ENCODE measurements at regions not wholly inside any gene's neighbourhood (a gene's known extent, or its start where the extent isn't known, plus 50 kb on each side); places are given as distances from the start of the nearest gene placed in this dataset.

DNA sequence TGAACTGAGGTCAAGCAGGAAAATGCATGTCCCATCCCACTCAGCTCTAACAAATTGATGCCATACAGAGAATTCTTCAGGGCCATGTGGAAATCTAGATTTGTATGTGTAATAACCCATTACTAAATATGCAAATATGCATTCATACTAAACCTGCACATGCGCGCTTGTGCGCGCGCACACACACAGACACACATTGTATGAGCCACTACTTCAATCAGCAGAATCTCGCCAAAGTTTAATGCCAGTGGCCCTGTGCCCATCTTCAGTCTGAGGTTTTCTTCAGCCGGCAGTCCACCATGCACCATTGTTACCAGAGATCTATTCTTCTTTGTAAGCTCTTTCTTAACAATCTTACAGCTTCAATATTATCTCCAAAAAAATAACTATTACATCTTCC lies 276.4 kb downstream of the PDGFC start:
- H3K27ac ChIP-seq (ENCODE audit: low read depth, low read length) = no peak overlapping the region
- intact Hi-C loops (cut with micrococcal nuclease) = no loop called here
- H3K27me3 ChIP-seq (ENCODE audit: insufficient read depth, low read length) = no peaks in the 10 kb centered on the region
- no peak overlapping the region for H3K4me2 ChIP-seq (ENCODE audit: low read length)
- ATAC-seq (no peak), DNase-seq (ENCODE audit: low read depth, low spot score) (no peak)
- no peaks in the 10 kb centered on the region for H3K36me3 ChIP-seq (ENCODE audit: control insufficient read depth in 1 of 2, insufficient read depth in 2 of 2, low read length in 2 of 2)
- no peaks in the 10 kb centered on the region for H3K9me3 ChIP-seq (ENCODE audit: control insufficient read depth in 1 of 2, insufficient read depth in 1 of 2, low read depth in 1 of 2, low read length in 2 of 2)
- CTCF ChIA-PET = no interaction called here
- H3K4me3 ChIP-seq (replicated peaks in 1 of 2; ENCODE audit: low read depth in 1 of 2, low read length in 2 of 2) = no peak overlapping the region
- no peaks in the 10 kb centered on the region for H3K9me2 ChIP-seq (ENCODE audit: insufficient read depth)
- H3K4me1 ChIP-seq (ENCODE audit: control insufficient read depth in 1 of 2, insufficient read depth in 2 of 2, low read length in 2 of 2) = no peaks in the 10 kb centered on the region
- no peaks in the 10 kb centered on the region for H4K20me1 ChIP-seq (ENCODE audit: insufficient read depth)
- no peak overlapping the region for H3K9ac ChIP-seq (ENCODE audit: low read length)
- RAD21 ChIA-PET (ENCODE audit: low non-redundant PET in 1 of 2, low total read pairs in 2 of 2, uncharacterized antibody in 2 of 2, unreplicated experiment in 2 of 2) = no interaction called here
- POLR2A ChIA-PET = no interaction called here
- H2AFZ ChIP-seq (ENCODE audit: low read depth, low read length, poor library complexity, severe bottlenecking) = no peak overlapping the region
- no peaks in the 10 kb centered on the region for H3K79me2 ChIP-seq (ENCODE audit: insufficient read depth, low read length)
- no TSS peak for BruUV-seq (replicated peaks)
- TF ChIP-seq, protein P1, sequence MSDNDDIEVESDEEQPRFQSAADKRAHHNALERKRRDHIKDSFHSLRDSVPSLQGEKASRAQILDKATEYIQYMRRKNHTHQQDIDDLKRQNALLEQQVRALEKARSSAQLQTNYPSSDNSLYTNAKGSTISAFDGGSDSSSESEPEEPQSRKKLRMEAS (IDR thresholded peaks at IDR 0.05) = no peak
- TF ChIP-seq, protein P2, sequence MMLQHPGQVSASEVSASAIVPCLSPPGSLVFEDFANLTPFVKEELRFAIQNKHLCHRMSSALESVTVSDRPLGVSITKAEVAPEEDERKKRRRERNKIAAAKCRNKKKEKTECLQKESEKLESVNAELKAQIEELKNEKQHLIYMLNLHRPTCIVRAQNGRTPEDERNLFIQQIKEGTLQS (IDR thresholded peaks at IDR 0.05) = no peak
- no peak for TF ChIP-seq ELF1 (IDR thresholded peaks at IDR 0.05; ENCODE audit: borderline replicate concordance, low read depth)
- no peak for TF ChIP-seq SP1 (IDR thresholded peaks at IDR 0.05; ENCODE audit: low read depth)
- TF ChIP-seq EZH2phosphoT487 (IDR thresholded peaks at IDR 0.05; ENCODE audit: borderline replicate concordance) = no peak
- TF ChIP-seq YY1 (IDR thresholded peaks at IDR 0.05; ENCODE audit: extremely low read depth, insufficient replicate concordance, low read depth, low read length) = no peak
- TF ChIP-seq CEBPB (IDR thresholded peaks at IDR 0.05; ENCODE audit: low read depth) = no peak
- no peak for TF ChIP-seq POLR2A (IDR thresholded peaks at IDR 0.05; ENCODE audit: borderline replicate concordance, extremely low read depth, insufficient read depth, insufficient read length)
- TF ChIP-seq ZNF274 (IDR thresholded peaks at IDR 0.05; ENCODE audit: low read depth, low read length) = no peak
- TF ChIP-seq SIN3A (IDR thresholded peaks at IDR 0.05; ENCODE audit: low read depth) = no peak
- TF ChIP-seq EZH2 (IDR thresholded peaks at IDR 0.05) = no peak
- TF ChIP-seq TCF7L2 (IDR thresholded peaks at IDR 0.05; ENCODE audit: borderline replicate concordance, extremely low read depth, insufficient read depth, insufficient read length) = no peak
- TF ChIP-seq, protein P3, sequence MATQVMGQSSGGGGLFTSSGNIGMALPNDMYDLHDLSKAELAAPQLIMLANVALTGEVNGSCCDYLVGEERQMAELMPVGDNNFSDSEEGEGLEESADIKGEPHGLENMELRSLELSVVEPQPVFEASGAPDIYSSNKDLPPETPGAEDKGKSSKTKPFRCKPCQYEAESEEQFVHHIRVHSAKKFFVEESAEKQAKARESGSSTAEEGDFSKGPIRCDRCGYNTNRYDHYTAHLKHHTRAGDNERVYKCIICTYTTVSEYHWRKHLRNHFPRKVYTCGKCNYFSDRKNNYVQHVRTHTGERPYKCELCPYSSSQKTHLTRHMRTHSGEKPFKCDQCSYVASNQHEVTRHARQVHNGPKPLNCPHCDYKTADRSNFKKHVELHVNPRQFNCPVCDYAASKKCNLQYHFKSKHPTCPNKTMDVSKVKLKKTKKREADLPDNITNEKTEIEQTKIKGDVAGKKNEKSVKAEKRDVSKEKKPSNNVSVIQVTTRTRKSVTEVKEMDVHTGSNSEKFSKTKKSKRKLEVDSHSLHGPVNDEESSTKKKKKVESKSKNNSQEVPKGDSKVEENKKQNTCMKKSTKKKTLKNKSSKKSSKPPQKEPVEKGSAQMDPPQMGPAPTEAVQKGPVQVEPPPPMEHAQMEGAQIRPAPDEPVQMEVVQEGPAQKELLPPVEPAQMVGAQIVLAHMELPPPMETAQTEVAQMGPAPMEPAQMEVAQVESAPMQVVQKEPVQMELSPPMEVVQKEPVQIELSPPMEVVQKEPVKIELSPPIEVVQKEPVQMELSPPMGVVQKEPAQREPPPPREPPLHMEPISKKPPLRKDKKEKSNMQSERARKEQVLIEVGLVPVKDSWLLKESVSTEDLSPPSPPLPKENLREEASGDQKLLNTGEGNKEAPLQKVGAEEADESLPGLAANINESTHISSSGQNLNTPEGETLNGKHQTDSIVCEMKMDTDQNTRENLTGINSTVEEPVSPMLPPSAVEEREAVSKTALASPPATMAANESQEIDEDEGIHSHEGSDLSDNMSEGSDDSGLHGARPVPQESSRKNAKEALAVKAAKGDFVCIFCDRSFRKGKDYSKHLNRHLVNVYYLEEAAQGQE (IDR thresholded peaks at IDR 0.05; ENCODE audit: low read depth) = no peak
- TF ChIP-seq RAD21 (IDR thresholded peaks at IDR 0.05; ENCODE audit: low read depth) = no peak
- TF ChIP-seq, protein P4, sequence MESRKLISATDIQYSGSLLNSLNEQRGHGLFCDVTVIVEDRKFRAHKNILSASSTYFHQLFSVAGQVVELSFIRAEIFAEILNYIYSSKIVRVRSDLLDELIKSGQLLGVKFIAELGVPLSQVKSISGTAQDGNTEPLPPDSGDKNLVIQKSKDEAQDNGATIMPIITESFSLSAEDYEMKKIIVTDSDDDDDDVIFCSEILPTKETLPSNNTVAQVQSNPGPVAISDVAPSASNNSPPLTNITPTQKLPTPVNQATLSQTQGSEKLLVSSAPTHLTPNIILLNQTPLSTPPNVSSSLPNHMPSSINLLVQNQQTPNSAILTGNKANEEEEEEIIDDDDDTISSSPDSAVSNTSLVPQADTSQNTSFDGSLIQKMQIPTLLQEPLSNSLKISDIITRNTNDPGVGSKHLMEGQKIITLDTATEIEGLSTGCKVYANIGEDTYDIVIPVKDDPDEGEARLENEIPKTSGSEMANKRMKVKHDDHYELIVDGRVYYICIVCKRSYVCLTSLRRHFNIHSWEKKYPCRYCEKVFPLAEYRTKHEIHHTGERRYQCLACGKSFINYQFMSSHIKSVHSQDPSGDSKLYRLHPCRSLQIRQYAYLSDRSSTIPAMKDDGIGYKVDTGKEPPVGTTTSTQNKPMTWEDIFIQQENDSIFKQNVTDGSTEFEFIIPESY (IDR thresholded peaks at IDR 0.05; ENCODE audit: extremely low read depth, insufficient replicate concordance, low read length) = no peak

All from HCT116 (cell line).